Adipocyte (in vitro differentiated cells): ENCODE measurements at regions not wholly inside any gene's neighbourhood (a gene's known extent, or its start where the extent isn't known, plus 50 kb on each side); places are given as distances from the start of the nearest gene placed in this dataset.

ENCODE experiments used
- DNase-seq: peaks from one replicate; pipeline ENCODE4 v3.0.0-alpha.2; 2015; ENCODE audit warnings: low read depth
- H3K27me3 ChIP-seq: replicated peaks from 2 replicates; pipeline ENCODE4 v1.7.0; 2013; ENCODE audit warnings: mild to moderate bottlenecking, low read length, moderate library complexity; ENCODE audit not compliant: control insufficient read depth, insufficient read depth
- H3K36me3 ChIP-seq: 2 replicates; pipeline ENCODE4 v1.7.0; 2013; ENCODE audit warnings: low read length, mild to moderate bottlenecking, moderate library complexity; ENCODE audit not compliant: control insufficient read depth, insufficient read depth, severe bottlenecking
- H3K4me1 ChIP-seq: 2 replicates; pipeline ENCODE4 v1.7.0; 2013; ENCODE audit warnings: mild to moderate bottlenecking, low read length, moderate library complexity; ENCODE audit not compliant: control insufficient read depth, insufficient read depth
- H3K4me3 ChIP-seq: 2 replicates; pipeline ENCODE4 v1.7.0; 2013; ENCODE audit warnings: mild to moderate bottlenecking, low read length, moderate library complexity
- H3K9ac ChIP-seq: 2 replicates; pipeline ENCODE4 v1.7.0; 2013; ENCODE audit warnings: mild to moderate bottlenecking, low read length, moderate library complexity
- H3K9me3 ChIP-seq: 2 replicates; pipeline ENCODE4 v1.7.0; 2013; ENCODE audit warnings: mild to moderate bottlenecking, low read length, moderate library complexity; ENCODE audit not compliant: control insufficient read depth

DNA sequence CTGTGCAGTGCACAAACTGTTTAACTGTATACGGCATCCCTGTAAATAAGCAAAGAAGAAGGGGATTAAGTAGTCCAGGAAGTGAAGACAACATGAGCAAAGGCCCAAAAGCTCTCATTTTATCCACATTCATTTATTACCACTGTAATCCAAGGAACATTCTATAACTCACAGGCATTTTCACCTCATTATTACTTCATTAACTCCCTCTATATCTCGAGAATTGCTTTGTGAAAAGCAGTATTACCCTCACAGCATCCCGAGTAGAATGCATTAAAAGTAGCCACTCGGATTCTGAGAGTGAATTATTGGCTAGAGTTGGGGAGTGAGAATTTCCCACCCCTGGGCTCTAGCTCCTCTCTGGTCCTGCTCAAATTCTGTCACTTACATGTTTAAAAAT is 51.0 kb upstream of the CHCHD3 start:
- no peak overlapping the region for H3K9ac ChIP-seq
- H3K4me3 ChIP-seq: no peak overlapping the region
- no peaks in the 10 kb centered on the region for H3K27me3 ChIP-seq
- H3K9me3 ChIP-seq: no peaks in the 10 kb centered on the region
- H3K4me1 ChIP-seq: no peaks in the 10 kb centered on the region
- no peak for DNase-seq
- no peaks in the 10 kb centered on the region for H3K36me3 ChIP-seq

GRCh38 chr7:133134810-133135209 is 52.9 kb upstream of the CHCHD3 start:
- no peaks in the 10 kb centered on the region for H3K36me3 ChIP-seq
- H3K9ac ChIP-seq: no peak overlapping the region
- no peak overlapping the region for H3K4me3 ChIP-seq
- H3K4me1 ChIP-seq: no peaks in the 10 kb centered on the region
- no peak for DNase-seq
- no peaks in the 10 kb centered on the region for H3K9me3 ChIP-seq
- no peaks in the 10 kb centered on the region for H3K27me3 ChIP-seq

DNA sequence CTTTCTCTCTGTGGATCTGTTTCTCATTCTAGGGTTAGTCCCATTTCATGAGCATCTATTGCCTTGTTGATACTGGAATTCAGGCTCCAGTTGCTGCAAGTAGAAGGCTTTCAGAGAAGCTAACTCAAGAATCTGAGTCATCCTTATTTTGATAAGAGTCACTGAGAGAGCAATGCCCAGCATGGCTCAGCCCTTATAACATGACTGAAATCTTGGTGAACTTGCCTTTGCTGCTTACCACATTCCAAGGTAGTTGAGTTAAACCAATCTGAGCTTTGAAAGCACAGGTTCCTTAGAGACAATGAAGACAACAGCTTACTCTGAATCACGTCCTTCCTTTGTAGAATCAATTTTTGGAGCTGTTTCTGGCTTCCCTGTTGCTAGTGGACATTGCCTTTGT is 53.6 kb upstream of the CHCHD3 start:
- Histone ChIP-seq H3K4me1 (no peaks in the 10 kb centered on the region), H3K4me3 (no peak overlapping the region), H3K27me3 (no peaks in the 10 kb centered on the region), H3K9me3 (no peaks in the 10 kb centered on the region), H3K9ac (no peak overlapping the region), H3K36me3 (no peaks in the 10 kb centered on the region)
- no peak for DNase-seq

DNA sequence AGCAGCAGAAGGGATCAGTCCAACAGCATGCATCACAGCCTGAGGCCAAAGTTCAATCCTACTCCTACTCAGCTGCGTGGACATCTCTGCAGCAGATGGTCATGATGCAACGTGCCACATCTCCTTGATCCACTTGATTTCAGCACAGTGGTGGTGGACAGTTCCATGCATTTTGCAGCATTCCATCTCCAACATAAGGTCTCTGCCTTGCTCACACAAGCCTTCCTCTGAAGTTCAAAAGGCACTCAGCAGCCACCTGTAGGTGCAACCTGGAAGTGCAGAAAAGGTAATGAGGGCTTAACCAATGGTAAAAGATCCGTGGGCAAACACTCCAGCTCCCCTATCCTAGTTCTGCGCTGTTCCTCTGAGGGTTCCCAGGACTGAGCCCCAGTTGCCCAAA is 57.5 kb upstream of the CHCHD3 start:
- no peaks in the 10 kb centered on the region for H3K9me3 ChIP-seq
- no peak overlapping the region for H3K4me3 ChIP-seq
- no peak overlapping the region for H3K9ac ChIP-seq
- no peaks in the 10 kb centered on the region for H3K36me3 ChIP-seq
- peak; percentile 46 for DNase-seq
- H3K4me1 ChIP-seq: no peaks in the 10 kb centered on the region
- H3K27me3 ChIP-seq: peaks cover 7% of the 10 kb centered on the region

- Histone ChIP-seq H3K4me3 (no peak overlapping the region), H3K36me3 (no peaks in the 10 kb centered on the region), H3K27me3 (peaks cover 7% of the 10 kb centered on the region), H3K4me1 (no peaks in the 10 kb centered on the region), H3K9ac (no peak overlapping the region), H3K9me3 (no peaks in the 10 kb centered on the region)
- no peak for DNase-seq
Observed at GRCh38 chr7:133139801-133140200, 57.9 kb upstream of the CHCHD3 start.

DNA sequence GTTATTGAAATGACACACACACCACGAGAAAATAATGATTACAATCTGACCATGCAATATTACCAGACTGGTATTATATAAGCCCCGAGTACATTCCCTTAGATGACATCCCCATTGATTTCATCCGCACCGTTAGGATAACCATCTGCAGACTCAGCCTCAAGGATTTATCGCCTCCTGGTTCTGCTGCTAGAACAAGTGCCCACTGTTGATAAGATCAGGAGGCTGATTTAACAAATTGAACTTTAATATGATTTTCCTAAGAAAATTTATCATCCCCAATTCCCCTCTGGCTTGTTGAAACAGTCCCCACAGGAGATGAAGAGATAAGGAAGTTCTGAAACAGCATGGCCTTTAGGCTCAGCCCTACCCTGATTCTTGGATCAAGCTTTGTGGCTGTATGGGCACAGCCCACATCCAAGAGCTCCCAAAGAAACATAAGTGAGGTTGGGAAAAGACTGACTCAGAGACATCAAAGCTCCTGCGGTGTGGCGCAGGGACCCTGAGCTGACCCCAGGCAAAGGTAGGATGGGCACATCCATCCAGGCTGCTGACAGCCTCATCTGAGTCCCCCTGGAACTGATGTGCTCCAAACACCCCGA is 59.2 kb upstream of the CHCHD3 start:
- no peaks in the 10 kb centered on the region for H3K36me3 ChIP-seq
- no peak overlapping the region for H3K9ac ChIP-seq
- H3K4me3 ChIP-seq: no peak overlapping the region
- peaks cover 11% of the 10 kb centered on the region for H3K27me3 ChIP-seq
- H3K4me1 ChIP-seq: no peaks in the 10 kb centered on the region
- no peaks in the 10 kb centered on the region for H3K9me3 ChIP-seq
- no peak for DNase-seq

DNA sequence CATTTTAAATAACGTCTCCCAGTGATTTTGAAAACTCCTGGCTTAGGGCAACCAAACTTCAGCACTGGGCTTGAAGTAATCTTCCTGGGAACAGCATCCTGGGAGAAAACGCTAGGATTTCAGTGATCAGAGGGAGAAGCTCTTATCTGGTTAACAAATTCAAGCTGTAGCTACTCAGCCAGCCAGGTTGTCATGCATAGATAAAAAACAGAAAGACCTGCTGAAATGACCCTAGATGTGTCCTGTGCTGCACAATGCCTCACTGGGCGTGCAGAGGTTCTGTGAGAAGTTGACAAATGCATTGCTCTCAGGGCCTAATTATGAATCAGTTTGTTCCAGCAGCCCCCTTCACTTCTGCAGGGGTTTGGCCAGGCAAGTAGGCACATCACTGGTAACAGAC is 68.9 kb upstream of the CHCHD3 start:
- no peak for DNase-seq
- Histone ChIP-seq H3K36me3 (no peaks in the 10 kb centered on the region), H3K9ac (no peak overlapping the region), H3K9me3 (no peaks in the 10 kb centered on the region), H3K4me1 (peaks cover 3% of the 10 kb centered on the region), H3K4me3 (no peak overlapping the region), H3K27me3 (peaks cover 28% of the 10 kb centered on the region)

GRCh38 chr7:133152875-133153274 is 71.0 kb upstream of the CHCHD3 start:
- Histone ChIP-seq H3K27me3 (peaks cover 19% of the 10 kb centered on the region), H3K9me3 (no peaks in the 10 kb centered on the region), H3K4me3 (no peak overlapping the region), H3K36me3 (no peaks in the 10 kb centered on the region), H3K4me1 (peaks cover 3% of the 10 kb centered on the region), H3K9ac (no peak overlapping the region)
- DNase-seq: no peak

- DNase-seq: no peak
- H3K9ac ChIP-seq: no peak overlapping the region
- no peaks in the 10 kb centered on the region for H3K9me3 ChIP-seq
- peaks cover 3% of the 10 kb centered on the region for H3K4me1 ChIP-seq
- H3K4me3 ChIP-seq: no peak overlapping the region
- H3K36me3 ChIP-seq: no peaks in the 10 kb centered on the region
- peaks cover 2% of the 10 kb centered on the region for H3K27me3 ChIP-seq
Observed at GRCh38 chr7:133155146-133155545, 73.3 kb upstream of the CHCHD3 start.

DNA sequence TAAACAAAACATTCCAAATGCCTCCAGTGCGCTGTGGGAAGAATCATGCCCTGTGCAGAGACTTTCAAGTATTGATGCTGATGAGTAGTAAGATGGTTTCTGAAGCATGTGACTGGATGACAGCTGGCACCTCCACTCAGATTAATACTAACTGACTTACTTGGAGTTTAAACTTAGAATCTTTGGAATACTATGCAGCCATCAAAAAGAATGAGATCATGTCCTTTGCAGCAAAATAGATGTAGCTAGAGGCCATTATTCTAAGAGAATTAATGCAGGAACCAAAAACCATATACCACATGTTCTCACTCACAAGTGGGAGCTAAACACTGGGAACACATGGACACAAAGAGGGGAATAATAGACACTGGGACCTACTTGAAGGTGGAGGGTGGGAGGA is 73.8 kb upstream of the CHCHD3 start:
- Histone ChIP-seq H3K4me1 (peaks cover 3% of the 10 kb centered on the region), H3K9ac (no peak overlapping the region), H3K36me3 (no peaks in the 10 kb centered on the region), H3K4me3 (no peak overlapping the region), H3K27me3 (peaks cover 2% of the 10 kb centered on the region), H3K9me3 (no peaks in the 10 kb centered on the region)
- DNase-seq: no peak

DNA sequence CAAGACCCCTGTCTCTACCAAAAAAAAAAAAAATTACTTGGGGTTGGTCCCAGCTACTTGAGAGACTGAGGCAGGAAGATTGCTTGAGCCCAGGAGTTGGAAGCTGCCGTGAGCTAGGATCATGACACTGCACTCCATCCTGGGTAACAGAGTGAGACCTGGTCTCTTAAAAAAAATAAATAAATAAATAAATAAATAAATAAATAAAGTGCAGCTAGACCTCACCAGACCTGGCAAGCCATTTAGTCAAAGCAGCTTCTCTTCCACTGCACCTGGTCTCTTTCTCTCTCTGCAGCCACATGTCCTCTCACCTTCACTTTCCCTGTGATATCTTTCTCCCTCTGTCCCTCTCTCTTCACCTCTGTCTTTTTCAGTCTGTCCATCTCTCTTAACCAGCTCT is 75.2 kb upstream of the CHCHD3 start:
- Histone ChIP-seq H3K27me3 (peaks cover 2% of the 10 kb centered on the region), H3K4me1 (peaks cover 3% of the 10 kb centered on the region), H3K4me3 (no peak overlapping the region), H3K36me3 (no peaks in the 10 kb centered on the region), H3K9me3 (no peaks in the 10 kb centered on the region), H3K9ac (no peak overlapping the region)
- no peak for DNase-seq

GRCh38 chr7:133164498-133164897 is 82.6 kb upstream of the CHCHD3 start:
- Histone ChIP-seq H3K36me3 (no peaks in the 10 kb centered on the region), H3K4me1 (no peaks in the 10 kb centered on the region), H3K27me3 (peaks cover 8% of the 10 kb centered on the region), H3K9ac (no peak overlapping the region), H3K4me3 (no peak overlapping the region), H3K9me3 (no peaks in the 10 kb centered on the region)
- DNase-seq: no peak
